K562 (cell line): ENCODE measurements at regions not wholly inside any gene's neighbourhood (a gene's known extent, or its start where the extent isn't known, plus 50 kb on each side); places are given as distances from the start of the nearest gene placed in this dataset.

Experiments
- ATAC-seq: fragments of 200-7000 bp; cut with Tn5 transposase; 3 replicates; pipeline ENCODE4 v1.9.1; 2020; ENCODE audit warnings: moderate library complexity
- BruUV-seq: library from RNA; stranded (reverse); fragments of 400-500 nt; replicated peaks from 2 replicates; lab custom pipeline; 2021; lab: Mats Ljungman, UMichigan
- CTCF ChIA-PET: fragments of 300-600 bp; formaldehyde crosslinking; extraction: SDS; loops from one replicate; lab custom pipeline; 2021; ENCODE audit warnings: low intra/inter-chr PET ratio; lab: Yijun Ruan, JAX
- POLR2A ChIA-PET: fragments of 300-600, 350-650 bp; sonication (Branson Sonifier 250); formaldehyde crosslinking; extraction: SDS; loops from one replicate; lab custom pipeline; 2021; ENCODE audit warnings: antibody characterized with exemption, inconsistent platforms; lab: Yijun Ruan, JAX
- DNase-seq, 4 experiments: peaks; one replicate each; pipeline versions ENCODE4 v3.0.0 to v3.0.0-alpha.2; 2011 to 2018; ENCODE audit warnings: low spot score in 3 of 4, mixed read lengths in 3 of 4; ENCODE audit errors: extremely low read depth in 1 of 4
- FAIRE-seq: peaks from 2 replicates; lab custom pipeline; 2011; peaks lifted over from hg19 to GRCh38; lab: Jason Lieb, UNC
- H2AFZ ChIP-seq: 2 replicates; pipeline ENCODE4 v1.6.0; 2011; ENCODE audit warnings: low read depth, low read length, control low read depth, inconsistent platforms
- H3K27ac ChIP-seq: fragments of 200-600 bp; 3 replicates; pipeline ENCODE4 v1.8.0; 2011; ENCODE audit warnings: low read depth, mild to moderate bottlenecking, control low read depth, inconsistent platforms, low read length, moderate library complexity, mixed read lengths; ENCODE audit errors: extremely low read depth
- H3K27me3 ChIP-seq, 2 experiments: fragments of 300-600 bp in 1 of 2; 2 replicates in 1 of 2; 3 replicates in 1 of 2; pipeline versions ENCODE4 v1.6.0 to v1.8.0; 2011; ENCODE audit warnings: inconsistent platforms in 2 of 2, low read length in 2 of 2, mild to moderate bottlenecking in 1 of 2, mixed read lengths in 1 of 2, moderate library complexity in 1 of 2; ENCODE audit not compliant: control insufficient read depth in 2 of 2, insufficient read depth in 2 of 2
- H3K36me3 ChIP-seq: fragments of 300-600 bp; 3 replicates; pipeline ENCODE4 v1.8.0; 2011; ENCODE audit warnings: mild to moderate bottlenecking, low read length, inconsistent platforms; ENCODE audit not compliant: control insufficient read depth, insufficient read depth
- H3K4me1 ChIP-seq, 2 experiments: fragments of 200-600 bp in 1 of 2; replicated peaks in 1 of 2; 2 replicates in 1 of 2; 3 replicates in 1 of 2; pipeline versions ENCODE4 v1.5.1 to v1.8.0; 2011; ENCODE audit warnings: inconsistent platforms in 2 of 2, low read length in 2 of 2, mild to moderate bottlenecking in 1 of 2, mixed read lengths in 1 of 2, moderate library complexity in 1 of 2; ENCODE audit not compliant: control insufficient read depth in 2 of 2, insufficient read depth in 2 of 2
- H3K4me2 ChIP-seq: 2 replicates; pipeline ENCODE4 v1.6.1; 2011; ENCODE audit warnings: low read length, control low read depth, inconsistent platforms, mixed read lengths; ENCODE audit not compliant: insufficient read depth
- H3K4me3 ChIP-seq: fragments of 200-600 bp; sonication (generic), shearing (Covaris generic); 2 replicates; pipeline ENCODE4 v1.5.1; 2016; ENCODE audit warnings: control low read depth, inconsistent platforms
- H3K79me2 ChIP-seq: fragments of 200-600 bp; 3 replicates; pipeline ENCODE4 v1.8.0; 2011; ENCODE audit warnings: low read length, inconsistent platforms; ENCODE audit not compliant: control insufficient read depth, insufficient read depth
- H3K9ac ChIP-seq, 2 experiments: 2 replicates each; pipeline versions ENCODE4 v1.6.0 to v1.6.1; 2011; ENCODE audit warnings: low read depth in 2 of 2, low read length in 2 of 2, control low read depth in 1 of 2, inconsistent platforms in 1 of 2, mild to moderate bottlenecking in 1 of 2, mixed read lengths in 1 of 2; ENCODE audit not compliant: insufficient read depth in 1 of 2
- H3K9me1 ChIP-seq: one replicate; pipeline ENCODE4 v1.6.0; 2011; ENCODE audit warnings: inconsistent platforms, mild to moderate bottlenecking, low read length, moderate library complexity; ENCODE audit not compliant: control insufficient read depth, insufficient read depth
- H3K9me3 ChIP-seq: replicated peaks from 2 replicates; pipeline ENCODE4 v1.5.1; 2011; ENCODE audit warnings: low read depth, low read length, inconsistent platforms; ENCODE audit not compliant: control insufficient read depth, insufficient read depth
- H4K20me1 ChIP-seq: replicated peaks from 2 replicates; pipeline ENCODE4 v1.6.1; 2011; ENCODE audit warnings: low read length, inconsistent platforms, mixed read lengths; ENCODE audit not compliant: control insufficient read depth, insufficient read depth
- ARNT ChIP-seq, 2 experiments: fragments of 450-650 bp; IDR thresholded peaks; 2 replicates each; pipeline ENCODE4 v1.6.1; 2016; ENCODE audit warnings: mild to moderate bottlenecking in 1 of 2
- CBX8 ChIP-seq: fragments of 200-600 bp; sonication (generic); IDR thresholded peaks from 2 replicates; pipeline ENCODE4 v1.6.1; 2012; ENCODE audit warnings: borderline replicate concordance, mixed run types, low read depth, mild to moderate bottlenecking, moderate library complexity, mixed read lengths, low read length, control low read depth, inconsistent platforms; ENCODE audit not compliant: poor library complexity, severe bottlenecking; ENCODE audit errors: extremely low read depth
- HEY1 ChIP-seq: fragments of 250-450 bp; sonication (Bioruptor Pico); IDR thresholded peaks from 2 replicates; pipeline ENCODE4 v1.5.0; 2020; ENCODE audit warnings: mild to moderate bottlenecking, moderate library complexity, borderline replicate concordance
- HOXB6 ChIP-seq: fragments of 250-450 bp; sonication (Bioruptor Pico); IDR thresholded peaks from 2 replicates; pipeline ENCODE4 v1.5.1; 2022; ENCODE audit warnings: mild to moderate bottlenecking, borderline replicate concordance
- POLR3G ChIP-seq: IDR thresholded peaks from 2 replicates; pipeline ENCODE4 v1.6.1; 2011; ENCODE audit not compliant: insufficient read length, insufficient replicate concordance; ENCODE audit errors: extremely low read depth
- RFX5 ChIP-seq: IDR thresholded peaks from 2 replicates; pipeline ENCODE4 v1.6.1; 2011; ENCODE audit warnings: low read depth, mild to moderate bottlenecking, improper control_type of control experiment, low read length
- SREBF1 ChIP-seq: fragments of 150-350 bp; IDR thresholded peaks from 2 replicates; pipeline ENCODE4 v1.6.1; 2014; ENCODE audit warnings: antibody characterized with exemption, low read depth, low read length, borderline replicate concordance
- WGBS: fragments of 100-300 bp; shearing (Covaris generic); methylation state at CpG from one replicate; pipeline ENCODE4 v1.1.6; 2016; ENCODE audit warnings: low coverage, mixed read lengths; ENCODE audit not compliant: insufficient coverage; ENCODE audit errors: missing lambda C conversion rate; 5-methylcytosine and 5-hydroxymethylcytosine counted together
- in situ Hi-C: fragments of 300-500 bp; cut with MboI; formaldehyde crosslinking; loops from 4 replicates; pipeline ENCODE4 v1.15.0; 2018; ENCODE audit warnings: inconsistent platforms, mixed read lengths
- intact Hi-C: fragments of 100-400 bp; cut with micrococcal nuclease; formaldehyde crosslinking; loops from 2 replicates; pipeline ENCODE4 v1.14.2; 2022
- TF ChIP-seq, protein P1 (sequence below): sonication (generic); IDR thresholded peaks from 2 replicates; pipeline ENCODE4 v1.6.1; 2016

DNA sequence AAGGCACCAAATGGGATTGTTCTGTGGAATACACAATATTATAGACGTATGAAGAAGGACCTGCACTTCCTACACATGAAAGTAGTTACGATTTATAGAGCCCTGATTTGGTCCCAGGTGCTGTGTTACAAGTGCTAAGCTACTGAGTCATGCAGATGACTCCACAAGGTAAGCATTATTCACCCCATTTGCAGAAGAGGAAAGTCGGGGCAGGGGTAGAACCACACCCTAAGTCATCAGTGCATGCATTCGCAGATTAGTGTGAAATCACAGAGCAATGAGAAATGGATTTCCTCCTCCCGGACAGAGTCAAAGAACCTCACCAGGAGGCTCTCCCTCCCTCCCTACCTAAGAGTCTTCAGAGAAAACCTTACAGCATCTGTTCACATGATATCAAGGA is 279.5 kb downstream of the LRFN2 start:
- H3K9me3 ChIP-seq, result no peaks in the 10 kb centered on the region
- no peak overlapping the region for H3K9ac ChIP-seq
- DNase-seq, result no peak
- H3K4me1 ChIP-seq, result peaks cover 0 to 10% of the 10 kb centered on the region in 2 experiments; a peak in 2 of 5 replicates
- H3K79me2 ChIP-seq, result no peaks in the 10 kb centered on the region
- no peak for ATAC-seq
- in situ Hi-C loops (loop anchor here (25.0 kb wide), 1 partner anchor 945 kb away; no protein-coding TSS in a partner anchor), intact Hi-C loops (loop anchor here (1.0 to 5.0 kb wide), 3 partner anchors 326 to 960 kb away; no protein-coding TSS in a partner anchor)
- BruUV-seq, result no TSS peak
- H3K4me2 ChIP-seq, result no peak overlapping the region
- no peak for TF ChIP-seq HOXB6 (CRISPR knock-in tag)
- no peak for TF ChIP-seq CBX8
- TF ChIP-seq, protein P1, sequence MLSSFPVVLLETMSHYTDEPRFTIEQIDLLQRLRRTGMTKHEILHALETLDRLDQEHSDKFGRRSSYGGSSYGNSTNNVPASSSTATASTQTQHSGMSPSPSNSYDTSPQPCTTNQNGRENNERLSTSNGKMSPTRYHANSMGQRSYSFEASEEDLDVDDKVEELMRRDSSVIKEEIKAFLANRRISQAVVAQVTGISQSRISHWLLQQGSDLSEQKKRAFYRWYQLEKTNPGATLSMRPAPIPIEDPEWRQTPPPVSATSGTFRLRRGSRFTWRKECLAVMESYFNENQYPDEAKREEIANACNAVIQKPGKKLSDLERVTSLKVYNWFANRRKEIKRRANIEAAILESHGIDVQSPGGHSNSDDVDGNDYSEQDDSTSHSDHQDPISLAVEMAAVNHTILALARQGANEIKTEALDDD, result no peak
- TF ChIP-seq POLR3G, result no peak
- no peak for TF ChIP-seq ARNT (IDR thresholded peaks at IDR 0.05)
- TF ChIP-seq HEY1 (CRISPR knock-in tag), result no peak
- TF ChIP-seq RFX5, result no peak
- TF ChIP-seq SREBF1, result no peak
- TF ChIP-seq, all 486 proteins: peak for 0
- Histone ChIP-seq H3K27ac (no peak overlapping the region), H3K27me3 (peaks cover 0 to 30% of the 10 kb centered on the region in 2 experiments; a peak in 2 of 5 replicates), H3K36me3 (no peaks in the 10 kb centered on the region), H3K4me3 (no peak overlapping the region), H3K9me1 (no peaks in the 10 kb centered on the region), H2AFZ (no peak overlapping the region), H4K20me1 (no peaks in the 10 kb centered on the region)
- no peak for FAIRE-seq
- 3% methylated on average over 5 of the region's 5 CpGs for WGBS
- ChIA-PET POLR2A (interaction anchor here (0.6 to 0.7 kb wide), 2 partner anchors 22 to 945 kb away, joined by 3 read pairs; no protein-coding TSS in a partner anchor), CTCF (interaction anchor here (2.2 kb wide), 1 partner anchor 327 kb away, joined by 22 read pairs; no protein-coding TSS in a partner anchor)
